Raji (cell line): ENCODE measurements at regions not wholly inside any gene's neighbourhood (a gene's known extent, or its start where the extent isn't known, plus 50 kb on each side); places are given as distances from the start of the nearest gene placed in this dataset.

Experiments used
- POLR2A ChIP-seq: IDR thresholded peaks from 2 replicates; pipeline ENCODE4 v1.6.1; 2011; ENCODE audit warnings: low read depth, low read length, control low read depth; ENCODE audit not compliant: insufficient read depth

DNA sequence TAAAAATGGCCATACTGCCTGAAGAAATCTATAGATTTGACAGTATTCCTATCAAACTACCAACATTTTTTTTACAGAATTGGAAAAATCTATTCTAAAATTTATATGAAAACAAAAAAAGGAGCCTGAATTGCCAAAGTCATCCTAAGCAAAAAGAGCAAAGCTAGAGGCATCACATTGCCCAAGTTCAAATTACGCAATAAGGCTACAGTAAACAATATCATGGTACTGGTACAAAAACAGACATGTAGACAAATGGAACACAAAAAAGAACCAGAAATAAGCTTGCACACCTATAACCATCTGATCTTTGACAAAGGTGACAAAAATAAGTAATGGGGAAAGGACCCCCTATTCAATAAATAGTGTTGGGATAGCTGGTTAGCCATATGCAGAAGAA, 50.2 kb upstream of the THSD7B start:
- no peak for TF ChIP-seq POLR2A

DNA sequence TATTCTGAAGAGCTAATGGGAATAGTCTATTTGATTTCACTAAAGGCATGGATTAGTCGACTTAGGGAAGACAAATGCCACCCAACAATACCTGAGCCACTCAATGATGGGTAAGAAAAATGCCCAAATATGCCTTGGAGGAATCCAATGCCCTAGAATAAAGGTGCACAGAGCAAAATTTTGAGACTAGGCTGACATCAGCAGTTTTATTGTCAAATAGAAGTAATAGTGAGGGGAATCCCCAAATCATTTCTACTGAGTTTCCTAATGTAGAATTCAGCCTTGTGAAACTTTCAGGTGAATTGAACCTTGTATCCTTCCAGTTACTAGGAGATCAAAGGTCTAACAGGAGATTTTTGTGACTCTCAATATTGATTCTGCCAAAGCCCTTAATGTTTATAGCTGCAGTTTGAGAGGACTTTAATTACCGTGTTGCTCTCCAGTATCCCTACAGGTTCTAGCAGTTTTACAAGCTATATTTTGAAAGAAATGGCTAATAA, 50.8 kb upstream of the THSD7B start:
- TF ChIP-seq POLR2A: no peak

DNA sequence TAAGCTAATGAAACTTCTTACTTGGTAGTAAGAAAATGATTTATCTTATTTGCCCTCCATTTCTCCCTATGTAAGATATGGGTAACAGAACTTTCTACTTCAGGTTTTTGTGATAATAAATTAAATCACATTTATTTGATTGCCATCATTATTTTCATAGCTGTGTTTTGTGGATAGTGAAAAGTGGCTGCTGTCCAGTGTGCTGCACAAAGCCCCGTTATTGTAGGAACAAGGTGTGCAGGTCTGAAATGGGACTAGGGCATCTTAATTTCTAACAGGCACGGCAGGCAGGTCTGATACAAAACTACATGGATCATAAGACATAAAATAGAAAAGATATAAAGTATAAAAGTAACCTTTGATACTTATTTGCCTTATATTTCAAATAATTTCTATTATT, 51.6 kb upstream of the THSD7B start:
- no peak for TF ChIP-seq POLR2A

DNA sequence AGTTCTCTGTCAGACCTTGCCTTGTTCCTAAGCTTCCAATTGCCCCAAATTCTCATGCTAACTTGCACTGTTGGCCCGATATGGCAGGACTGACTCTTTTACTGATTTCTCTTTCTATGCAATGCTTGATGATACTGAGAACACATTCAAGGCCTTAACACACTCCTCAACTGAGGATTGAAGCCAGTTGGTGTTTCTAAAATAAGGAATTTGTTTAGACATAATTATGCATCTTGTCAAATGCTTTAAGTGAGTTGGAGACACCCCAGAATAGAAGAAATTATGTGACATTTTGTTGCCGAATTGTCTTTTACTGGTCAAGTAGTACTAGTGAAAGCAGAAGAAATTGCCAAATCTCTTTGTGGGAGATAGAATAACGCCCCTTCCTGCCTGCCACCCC, 60.0 kb upstream of the THSD7B start:
- TF ChIP-seq POLR2A: no peak

DNA sequence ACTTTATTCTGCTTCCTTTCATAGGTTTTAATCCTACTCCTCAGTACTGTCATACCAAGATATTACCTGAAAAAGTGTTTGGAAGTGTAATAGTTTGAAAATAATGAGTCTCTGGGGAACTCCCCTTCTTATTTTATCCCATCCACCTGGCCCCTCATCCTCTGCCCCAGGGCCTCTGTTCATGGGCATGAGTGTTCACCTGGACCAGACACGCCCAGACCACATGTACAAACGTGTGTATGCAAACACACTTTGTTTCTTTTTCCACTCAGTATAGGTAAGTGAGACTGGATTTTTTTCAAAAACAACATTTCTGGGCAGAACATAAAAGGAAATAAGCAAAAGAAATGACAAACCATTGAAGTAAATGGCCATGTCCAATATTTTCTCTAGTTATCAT, 62.1 kb upstream of the THSD7B start:
- no peak for TF ChIP-seq POLR2A

DNA sequence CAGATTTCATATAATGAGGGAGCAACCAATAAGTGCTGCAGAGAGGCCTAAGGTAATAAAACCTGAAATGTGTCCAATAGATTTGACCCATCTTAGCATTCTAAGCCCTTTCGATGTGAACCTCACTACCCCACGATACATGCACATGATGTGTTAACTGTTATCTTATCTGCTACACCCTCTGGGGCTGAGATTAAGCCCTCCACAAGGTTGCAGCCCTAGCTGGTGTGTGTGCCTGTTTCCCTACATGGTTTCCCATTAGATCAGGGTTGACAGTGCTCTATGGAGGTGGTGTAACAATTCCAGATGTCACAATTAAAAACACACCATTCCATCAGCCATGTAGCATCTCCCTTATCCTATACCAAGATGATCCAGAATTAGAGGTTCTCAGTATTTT, 68.9 kb upstream of the THSD7B start:
- TF ChIP-seq POLR2A: no peak

DNA sequence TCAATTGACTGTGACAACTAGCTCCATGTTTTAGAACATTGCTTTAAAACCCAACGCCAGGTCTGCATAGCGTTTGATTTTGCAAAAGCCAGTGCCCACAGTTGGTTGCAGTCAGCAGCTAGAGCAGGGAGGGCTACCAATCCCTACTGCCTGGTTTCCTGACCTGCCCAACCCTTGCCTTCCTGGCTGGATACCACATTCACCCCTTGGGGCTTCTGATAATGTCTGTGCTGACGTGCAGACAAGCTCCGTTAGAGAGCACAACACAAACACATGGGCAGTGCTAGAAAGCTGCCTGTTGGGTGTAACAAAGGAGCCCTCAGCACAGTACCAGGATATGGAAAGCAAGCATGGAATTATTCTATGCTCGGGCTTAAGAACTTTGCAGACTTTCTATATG, 71.4 kb upstream of the THSD7B start:
- TF ChIP-seq POLR2A: no peak

DNA sequence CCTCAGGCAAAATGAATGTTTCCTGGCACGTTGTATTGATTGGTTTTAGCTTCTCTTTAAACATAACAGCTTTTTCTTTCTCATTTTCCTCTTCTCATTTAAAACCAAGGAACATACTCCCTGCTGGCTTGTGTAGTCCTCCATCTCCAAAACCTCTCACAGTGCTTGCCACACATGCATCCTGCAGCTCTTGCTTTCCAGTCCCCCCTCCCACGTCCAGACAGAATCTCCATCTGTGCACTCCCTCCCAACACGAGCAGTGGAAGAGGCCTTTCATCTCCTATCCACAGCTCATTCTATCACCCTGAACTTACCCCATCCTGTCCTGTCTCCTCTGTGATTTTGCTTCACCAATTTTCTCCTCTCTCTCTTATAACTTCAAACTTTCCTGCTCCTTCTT, 99.6 kb upstream of the THSD7B start:
- no peak for TF ChIP-seq POLR2A

DNA sequence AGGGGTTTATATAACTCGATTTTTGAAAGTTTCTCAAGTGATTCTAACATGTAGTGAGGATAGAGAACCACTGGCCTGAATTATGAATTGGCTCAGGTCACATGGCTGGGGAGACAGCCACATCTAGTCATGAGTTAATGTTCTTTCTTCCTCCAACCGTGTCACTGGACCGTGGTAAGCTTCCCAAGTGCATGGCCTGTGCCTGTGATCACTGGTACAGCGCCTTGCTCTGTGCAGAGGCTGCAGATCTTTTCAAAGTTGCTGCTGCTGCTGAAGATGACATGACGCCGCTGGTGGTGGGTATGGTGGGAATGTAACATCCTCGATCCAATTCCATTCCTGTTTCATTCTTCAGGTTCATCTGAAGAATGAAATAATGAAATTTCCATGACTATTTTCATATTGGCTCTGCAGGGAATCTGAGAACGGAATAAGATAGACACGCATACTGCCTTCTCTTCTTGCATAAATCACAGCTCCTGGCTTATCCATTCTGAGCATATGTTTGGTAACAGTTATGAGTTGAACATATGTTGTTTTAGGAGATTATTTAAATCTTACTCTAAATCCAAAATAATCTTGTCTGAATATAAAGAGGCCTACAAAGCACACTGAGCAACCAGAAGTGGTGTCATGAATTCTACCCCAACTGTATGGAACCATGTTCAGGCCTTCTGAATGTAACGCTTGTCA, 100.5 kb upstream of the THSD7B start:
- no peak for TF ChIP-seq POLR2A

DNA sequence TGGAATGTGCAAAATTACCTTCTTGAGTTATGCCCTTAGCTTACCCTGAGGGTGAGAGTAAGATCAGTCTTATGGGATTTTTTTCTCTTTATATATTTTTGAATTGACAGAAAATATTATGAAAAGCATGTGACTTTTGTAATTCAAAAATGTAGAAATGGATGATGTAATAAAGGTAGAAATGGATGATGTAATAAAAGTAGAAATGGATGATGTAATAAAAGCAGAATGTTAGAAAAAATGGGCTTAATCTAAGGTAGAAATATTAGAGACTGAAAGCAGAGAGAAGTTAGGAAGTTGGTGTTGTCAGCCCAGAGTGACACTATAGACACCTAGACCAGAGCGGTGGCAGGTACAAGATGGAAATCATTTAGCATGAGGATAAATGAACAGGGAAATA, 107.1 kb upstream of the THSD7B start:
- TF ChIP-seq POLR2A: no peak

DNA sequence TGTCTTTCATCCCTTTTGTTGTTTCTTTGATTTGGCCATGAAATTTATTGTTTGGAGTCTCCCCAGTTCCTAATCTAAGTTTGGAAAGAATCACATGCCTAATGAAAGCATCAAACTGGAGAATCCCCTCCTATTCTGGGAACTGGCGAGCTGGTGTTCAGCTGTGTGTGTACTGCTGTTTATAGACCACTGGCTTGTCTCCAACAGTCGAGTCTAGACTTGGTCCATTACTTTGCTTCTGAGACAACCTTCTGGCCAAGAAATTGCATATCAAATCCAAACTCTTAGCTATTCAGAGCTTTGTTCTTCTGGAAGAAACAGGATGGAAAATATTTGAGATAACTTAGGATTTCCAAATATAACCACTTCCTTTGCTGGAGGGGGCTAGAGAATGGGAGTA, 111.5 kb upstream of the THSD7B start:
- TF ChIP-seq POLR2A: no peak

DNA sequence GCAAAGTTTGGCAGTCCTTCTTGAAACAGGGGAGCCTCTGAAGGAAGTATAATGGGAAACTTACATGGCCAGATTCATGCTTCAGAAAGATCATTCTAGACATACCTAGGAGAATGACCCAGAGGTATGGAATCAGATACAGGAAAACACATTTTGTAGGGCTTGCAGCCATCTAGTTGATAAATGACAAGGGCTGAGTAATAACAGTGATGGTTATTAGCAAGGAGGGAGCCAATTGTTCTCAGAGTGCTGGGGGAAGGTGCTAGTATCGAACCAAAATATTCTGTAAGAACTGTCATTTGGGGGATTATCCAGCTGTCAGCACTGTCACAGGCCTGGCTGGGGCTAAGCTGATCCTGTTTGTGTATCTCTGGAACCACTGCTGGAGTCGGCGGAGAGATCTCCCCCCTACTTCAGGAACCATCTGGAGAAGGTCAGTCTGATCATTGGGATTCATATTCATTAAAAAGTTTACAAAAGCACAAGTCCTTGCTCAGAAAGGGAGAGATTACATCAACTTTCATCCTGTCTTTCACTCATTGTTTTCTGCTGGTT, 113.8 kb upstream of the THSD7B start:
- TF ChIP-seq POLR2A: no peak

DNA sequence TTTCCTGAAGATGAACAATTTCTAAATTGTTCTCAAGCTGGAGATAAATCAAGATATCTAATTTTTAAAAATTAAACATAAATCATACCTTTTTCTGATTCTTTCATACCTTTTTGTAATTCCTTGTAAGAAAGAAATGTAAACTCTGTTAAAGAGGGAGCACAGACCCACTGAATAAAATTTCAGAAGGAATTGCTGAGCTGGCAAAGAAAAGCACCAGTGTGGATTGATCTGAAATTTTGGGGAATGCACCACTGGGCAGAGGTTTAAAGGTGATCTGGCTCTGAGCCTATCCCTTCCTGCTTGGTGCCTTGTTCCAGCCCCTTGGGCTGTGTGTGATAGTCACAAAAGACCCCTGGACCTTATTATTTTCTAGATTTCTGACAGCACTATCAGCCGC, 118.3 kb upstream of the THSD7B start:
- TF ChIP-seq POLR2A: no peak

DNA sequence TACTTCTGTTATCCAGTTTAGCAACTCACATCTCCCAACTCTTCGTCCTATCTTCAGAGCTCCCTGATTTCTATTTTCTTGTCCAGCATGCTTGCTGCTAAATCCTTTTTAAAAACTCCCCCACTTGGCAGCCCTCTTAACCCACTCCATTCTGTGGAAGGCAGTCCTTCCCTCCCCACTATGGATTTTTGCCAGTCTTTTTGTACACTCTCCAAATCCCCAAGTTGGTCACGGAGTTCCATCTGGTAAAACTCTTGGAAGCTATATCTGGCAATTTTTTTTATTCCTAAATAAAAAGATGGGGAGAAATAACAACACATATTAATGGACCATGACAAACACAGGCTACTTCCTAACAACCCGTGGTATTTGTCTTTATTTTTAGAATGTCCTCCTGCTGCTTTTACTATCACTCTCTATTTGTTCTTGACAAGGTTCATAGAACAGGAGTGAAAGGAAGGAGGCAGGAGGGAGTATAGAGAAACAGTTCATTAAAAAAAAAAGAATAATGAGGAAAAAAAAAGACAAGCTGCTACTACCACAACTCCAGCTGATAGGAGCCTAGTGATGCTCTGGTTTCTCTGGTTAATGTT, 120.0 kb upstream of the THSD7B start:
- no peak for TF ChIP-seq POLR2A

DNA sequence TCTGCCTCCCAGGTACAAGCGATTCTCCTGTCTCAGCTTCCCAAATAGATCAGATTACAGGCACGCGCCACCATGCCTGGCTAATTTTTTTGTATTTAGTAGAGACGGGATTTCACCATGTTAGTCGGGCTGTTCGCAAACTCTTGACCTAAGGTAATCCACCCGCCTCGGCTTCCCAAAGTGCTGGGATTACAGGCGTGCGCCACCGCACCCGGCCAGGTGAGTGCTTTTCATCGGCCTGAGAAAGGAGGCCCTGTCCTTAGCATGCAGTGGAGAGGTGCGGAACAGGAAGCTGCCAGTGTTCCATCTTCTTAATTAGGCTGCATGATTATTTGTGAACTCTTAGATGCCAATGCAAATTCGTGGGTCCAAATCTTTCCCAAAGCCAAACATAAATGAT, 125.7 kb upstream of the THSD7B start:
- no peak for TF ChIP-seq POLR2A

DNA sequence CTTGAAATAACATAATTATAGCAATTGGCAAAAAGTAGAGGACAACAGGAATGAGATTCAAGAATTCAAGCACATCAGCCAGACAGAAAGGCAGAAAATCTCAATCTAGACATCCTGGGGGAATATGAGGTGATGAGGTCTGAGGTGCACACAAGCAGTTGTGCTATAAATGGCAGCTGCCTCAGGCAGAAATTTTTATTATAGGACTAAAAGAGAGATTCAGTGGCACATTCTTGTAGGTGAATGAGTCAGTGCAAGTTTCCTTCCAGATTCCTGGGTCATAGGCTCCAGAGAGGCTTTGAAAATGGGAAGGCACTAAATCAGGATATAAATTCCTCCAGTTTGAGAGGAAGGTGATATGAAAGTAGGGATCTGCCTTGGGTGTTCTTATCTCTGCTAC, 127.2 kb upstream of the THSD7B start:
- TF ChIP-seq POLR2A: no peak

DNA sequence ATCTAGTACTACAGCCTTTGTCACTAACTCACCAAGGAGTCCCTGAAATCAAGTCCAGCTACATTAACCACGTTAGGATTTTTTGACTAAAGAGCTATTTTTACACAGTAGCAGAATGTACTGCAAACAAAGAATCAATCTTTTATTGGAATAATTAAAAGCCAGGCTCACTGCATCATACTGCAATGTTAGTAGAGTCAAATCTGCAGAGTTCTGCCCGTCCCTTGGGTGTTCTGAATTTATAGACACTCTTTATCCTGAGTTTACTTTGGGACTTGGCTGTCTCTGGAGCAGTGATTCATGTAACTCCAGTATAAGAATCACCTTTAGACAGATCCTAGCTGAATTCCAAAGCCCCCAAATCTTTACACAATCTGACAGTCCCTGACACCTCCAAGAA, 127.9 kb upstream of the THSD7B start:
- no peak for TF ChIP-seq POLR2A
